ENCODE measurements at regions not wholly inside any gene's neighbourhood (a gene's known extent, or its start where the extent isn't known, plus 50 kb on each side); places are given as distances from the start of the nearest gene placed in this dataset.
"Not testable (repeated sequence)": the region's sequence is repeated elsewhere in the genome, so short reads cannot be mapped to it uniquely, and the experiment has no call there.

DNA sequence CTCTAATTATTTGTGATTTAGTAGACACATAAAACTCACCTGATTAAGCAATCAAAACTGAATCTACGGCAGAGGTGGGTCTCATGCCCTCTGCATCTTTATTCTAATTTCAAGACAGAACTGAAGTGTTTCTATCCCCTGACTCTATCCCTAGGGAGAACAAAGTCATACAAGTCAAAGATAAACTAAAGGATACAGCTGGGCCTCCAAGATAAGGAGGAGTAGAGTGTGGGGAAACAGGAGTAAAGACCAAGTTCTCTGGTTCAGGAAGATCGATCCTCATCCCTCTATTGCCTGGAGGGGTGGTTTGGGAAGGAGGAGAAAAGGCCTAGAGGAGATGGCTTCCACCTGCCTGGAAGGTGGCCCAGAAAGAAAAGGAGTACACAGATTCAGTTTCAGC lies 58.7 kb upstream of the BBX start:
- TF ChIP-seq, protein P1, sequence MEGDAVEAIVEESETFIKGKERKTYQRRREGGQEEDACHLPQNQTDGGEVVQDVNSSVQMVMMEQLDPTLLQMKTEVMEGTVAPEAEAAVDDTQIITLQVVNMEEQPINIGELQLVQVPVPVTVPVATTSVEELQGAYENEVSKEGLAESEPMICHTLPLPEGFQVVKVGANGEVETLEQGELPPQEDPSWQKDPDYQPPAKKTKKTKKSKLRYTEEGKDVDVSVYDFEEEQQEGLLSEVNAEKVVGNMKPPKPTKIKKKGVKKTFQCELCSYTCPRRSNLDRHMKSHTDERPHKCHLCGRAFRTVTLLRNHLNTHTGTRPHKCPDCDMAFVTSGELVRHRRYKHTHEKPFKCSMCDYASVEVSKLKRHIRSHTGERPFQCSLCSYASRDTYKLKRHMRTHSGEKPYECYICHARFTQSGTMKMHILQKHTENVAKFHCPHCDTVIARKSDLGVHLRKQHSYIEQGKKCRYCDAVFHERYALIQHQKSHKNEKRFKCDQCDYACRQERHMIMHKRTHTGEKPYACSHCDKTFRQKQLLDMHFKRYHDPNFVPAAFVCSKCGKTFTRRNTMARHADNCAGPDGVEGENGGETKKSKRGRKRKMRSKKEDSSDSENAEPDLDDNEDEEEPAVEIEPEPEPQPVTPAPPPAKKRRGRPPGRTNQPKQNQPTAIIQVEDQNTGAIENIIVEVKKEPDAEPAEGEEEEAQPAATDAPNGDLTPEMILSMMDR (IDR thresholded peaks at IDR 0.05; ENCODE audit: partially characterized antibody, unreplicated experiment): no peak
- Mint-ChIP-seq H3K4me3 (ENCODE audit: unreplicated experiment) (no peak overlapping the region), H3K4me1 (ENCODE audit: low read depth, unreplicated experiment) (no peaks in the 10 kb centered on the region), H3K27ac (ENCODE audit: unreplicated experiment) (no peak overlapping the region), H3K9me3 (ENCODE audit: unreplicated experiment) (no peaks in the 10 kb centered on the region), H3K36me3 (ENCODE audit: unreplicated experiment) (no peaks in the 10 kb centered on the region), H3K27me3 (ENCODE audit: unreplicated experiment) (no peaks in the 10 kb centered on the region)
- DNase-seq: no peak

DNA sequence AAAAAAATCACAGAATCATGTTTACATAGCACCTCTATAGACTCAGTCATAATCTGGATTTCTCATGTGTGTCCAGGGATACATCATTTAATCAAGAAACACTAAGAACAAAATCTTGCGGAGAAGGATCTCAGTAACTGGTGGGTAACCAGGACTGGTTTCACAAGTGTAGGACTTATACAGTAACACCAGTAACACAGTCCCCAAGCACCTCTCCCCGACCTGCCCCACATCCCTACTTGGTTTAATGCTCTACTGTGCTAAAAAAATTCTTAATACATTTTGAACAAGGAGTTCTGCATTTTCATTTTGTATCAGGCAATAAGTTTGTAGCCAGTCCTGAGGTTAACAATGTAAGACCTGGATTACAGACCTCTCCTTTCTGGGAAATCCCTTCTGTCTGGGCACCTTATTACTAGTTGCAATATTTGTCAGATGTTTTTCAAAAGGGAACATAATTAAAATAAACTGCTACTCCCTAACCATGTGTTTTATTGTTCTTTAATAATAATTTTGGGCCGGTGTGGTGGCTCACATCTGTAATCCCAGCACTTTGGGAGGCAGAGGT lies 57.6 kb upstream of the BBX start:
- Mint-ChIP-seq H3K4me1 (ENCODE audit: low read depth, unreplicated experiment) (no peaks in the 10 kb centered on the region), H3K27ac (ENCODE audit: unreplicated experiment) (no peak overlapping the region), H3K36me3 (ENCODE audit: unreplicated experiment) (no peaks in the 10 kb centered on the region), H3K4me3 (ENCODE audit: unreplicated experiment) (no peak overlapping the region), H3K27me3 (ENCODE audit: unreplicated experiment) (no peaks in the 10 kb centered on the region), H3K9me3 (ENCODE audit: unreplicated experiment) (no peaks in the 10 kb centered on the region)
- TF ChIP-seq, protein P1 (IDR thresholded peaks at IDR 0.05; ENCODE audit: partially characterized antibody, unreplicated experiment): no peak
- DNase-seq: no peak

DNA sequence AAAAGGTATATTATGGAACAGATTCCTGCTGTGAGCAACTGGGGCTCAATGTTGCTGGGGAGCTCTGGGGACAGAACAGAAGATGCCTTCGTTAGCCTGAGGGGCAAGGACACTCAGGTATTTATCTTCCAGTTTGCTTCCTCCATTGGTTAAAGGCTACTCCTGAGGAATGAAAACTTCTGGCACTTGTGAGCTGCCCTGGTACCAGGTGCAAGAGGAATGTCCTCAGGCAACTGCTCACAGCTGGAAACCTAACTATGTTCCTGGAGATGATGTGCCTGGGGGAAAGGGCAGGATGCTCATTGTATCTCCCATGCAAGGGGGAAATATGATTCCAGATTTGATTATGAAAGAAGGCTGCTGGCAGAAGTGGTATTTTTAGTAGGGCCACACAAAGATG lies 54.0 kb upstream of the BBX start:
- Mint-ChIP-seq H3K4me1 (ENCODE audit: low read depth, unreplicated experiment) (no peaks in the 10 kb centered on the region), H3K9me3 (ENCODE audit: unreplicated experiment) (peaks cover 3% of the 10 kb centered on the region), H3K27me3 (ENCODE audit: unreplicated experiment) (no peaks in the 10 kb centered on the region), H3K36me3 (ENCODE audit: unreplicated experiment) (peaks cover 10% of the 10 kb centered on the region), H3K4me3 (ENCODE audit: unreplicated experiment) (no peak overlapping the region), H3K27ac (ENCODE audit: unreplicated experiment) (no peak overlapping the region)
- no peak for DNase-seq
- TF ChIP-seq, protein P1 (IDR thresholded peaks at IDR 0.05; ENCODE audit: partially characterized antibody, unreplicated experiment): no peak

DNA sequence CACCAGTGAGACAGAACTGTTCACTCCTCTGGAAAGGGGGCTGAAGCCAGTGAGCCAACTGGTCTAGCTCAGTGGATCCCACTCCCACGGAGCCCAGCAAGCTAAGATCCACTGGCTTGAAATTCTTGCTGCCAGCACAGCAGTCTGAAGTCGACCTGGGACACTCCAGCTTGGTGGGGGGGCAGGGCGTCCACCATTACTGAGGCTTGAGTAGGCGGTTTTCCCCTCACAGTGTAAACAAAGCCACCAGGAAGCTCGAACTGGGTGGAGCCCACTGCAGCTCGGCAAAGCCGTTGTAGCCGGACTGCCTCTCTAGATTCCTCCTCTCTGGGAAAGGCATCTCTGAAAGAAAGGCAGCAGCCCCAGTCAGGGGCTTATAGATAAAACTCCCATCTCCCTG lies 52.3 kb upstream of the BBX start:
- H3K4me3 Mint-ChIP-seq (ENCODE audit: unreplicated experiment); H3K9me3 Mint-ChIP-seq (ENCODE audit: unreplicated experiment); H3K27me3 Mint-ChIP-seq (ENCODE audit: unreplicated experiment); H3K4me1 Mint-ChIP-seq (ENCODE audit: low read depth, unreplicated experiment); H3K27ac Mint-ChIP-seq (ENCODE audit: unreplicated experiment); DNase-seq: not testable (repeated sequence)
- peaks cover 10% of the 10 kb centered on the region for H3K36me3 Mint-ChIP-seq (ENCODE audit: unreplicated experiment)
